ENCODE measurements at regions not wholly inside any gene's neighbourhood (a gene's known extent, or its start where the extent isn't known, plus 50 kb on each side); places are given as distances from the start of the nearest gene placed in this dataset.

DNA sequence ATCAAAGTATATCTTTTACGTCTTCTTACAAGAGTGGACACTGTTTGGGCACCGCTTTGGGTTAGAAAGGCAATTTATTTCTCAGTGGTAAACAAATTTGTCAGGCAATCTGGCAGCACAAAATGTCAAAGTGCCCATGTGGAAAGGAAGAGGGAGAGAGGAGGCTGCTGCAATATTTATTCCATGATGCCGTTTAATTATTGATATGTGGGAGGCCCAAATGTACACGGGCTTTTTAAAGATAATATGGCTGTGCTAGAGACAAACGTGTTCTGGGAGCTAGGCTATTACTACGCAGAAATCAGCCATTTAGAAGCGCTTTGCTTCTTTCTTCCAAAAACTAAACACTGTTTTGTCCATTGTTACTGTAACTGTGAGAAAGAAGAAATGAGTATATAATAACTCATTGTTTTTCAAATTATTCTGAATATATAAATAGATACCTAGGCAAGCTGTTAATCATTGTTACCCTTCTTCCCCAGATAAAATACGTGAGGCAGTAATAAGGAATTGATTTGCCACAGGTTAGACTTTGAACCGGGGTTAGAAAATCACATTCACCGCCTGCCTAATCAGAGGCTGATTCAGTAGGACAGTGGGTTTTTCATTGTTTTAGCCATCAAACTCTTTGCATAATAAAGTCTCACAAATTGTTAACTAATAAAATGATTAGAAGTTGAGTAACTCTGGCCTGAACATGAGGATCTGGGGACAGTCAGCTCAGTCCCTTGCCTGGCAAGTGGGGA is 116.5 kb upstream of the FRMD4A start:
- TF ChIP-seq CTCF (IDR thresholded peaks at IDR 0.05; ENCODE audit: insufficient read depth, missing control alignments): no peak
- no peak for FAIRE-seq
- no peak for DNase-seq (ENCODE audit: insufficient read length, low spot score)

GRCh38 chr10:14439451-14440259 is 108.9 kb upstream of the FRMD4A start:
- no peak for DNase-seq (ENCODE audit: insufficient read length, low spot score)
- no peak for FAIRE-seq
- no peak for TF ChIP-seq CTCF (IDR thresholded peaks at IDR 0.05; ENCODE audit: insufficient read depth, missing control alignments)

DNA sequence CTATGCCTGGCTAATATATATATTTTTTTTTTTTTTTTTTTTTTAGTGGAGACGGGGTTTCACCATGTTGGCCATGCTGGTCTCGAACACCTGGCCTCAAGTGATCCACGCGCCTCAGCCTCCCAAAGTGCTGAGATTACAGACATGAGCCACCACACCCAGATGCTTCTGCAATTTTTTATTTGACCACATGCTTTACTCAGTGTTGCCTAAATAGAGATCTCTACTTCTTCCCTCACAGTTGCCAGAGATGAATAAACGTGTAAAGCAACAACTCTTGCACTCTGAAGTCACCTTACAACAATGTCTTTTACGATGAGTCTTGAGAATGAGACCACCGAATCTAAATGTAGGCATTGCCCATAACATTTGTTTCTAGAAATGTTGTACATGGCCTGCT is 107.9 kb upstream of the FRMD4A start:
- no peak for FAIRE-seq
- DNase-seq (ENCODE audit: insufficient read length, low spot score): no peak
- no peak for TF ChIP-seq CTCF (IDR thresholded peaks at IDR 0.05; ENCODE audit: insufficient read depth, missing control alignments)

GRCh38 chr10:14438057-14438456 is 107.3 kb upstream of the FRMD4A start:
- no peak for DNase-seq (ENCODE audit: insufficient read length, low spot score)
- TF ChIP-seq CTCF (IDR thresholded peaks at IDR 0.05; ENCODE audit: insufficient read depth, missing control alignments): no peak
- FAIRE-seq: no peak

DNA sequence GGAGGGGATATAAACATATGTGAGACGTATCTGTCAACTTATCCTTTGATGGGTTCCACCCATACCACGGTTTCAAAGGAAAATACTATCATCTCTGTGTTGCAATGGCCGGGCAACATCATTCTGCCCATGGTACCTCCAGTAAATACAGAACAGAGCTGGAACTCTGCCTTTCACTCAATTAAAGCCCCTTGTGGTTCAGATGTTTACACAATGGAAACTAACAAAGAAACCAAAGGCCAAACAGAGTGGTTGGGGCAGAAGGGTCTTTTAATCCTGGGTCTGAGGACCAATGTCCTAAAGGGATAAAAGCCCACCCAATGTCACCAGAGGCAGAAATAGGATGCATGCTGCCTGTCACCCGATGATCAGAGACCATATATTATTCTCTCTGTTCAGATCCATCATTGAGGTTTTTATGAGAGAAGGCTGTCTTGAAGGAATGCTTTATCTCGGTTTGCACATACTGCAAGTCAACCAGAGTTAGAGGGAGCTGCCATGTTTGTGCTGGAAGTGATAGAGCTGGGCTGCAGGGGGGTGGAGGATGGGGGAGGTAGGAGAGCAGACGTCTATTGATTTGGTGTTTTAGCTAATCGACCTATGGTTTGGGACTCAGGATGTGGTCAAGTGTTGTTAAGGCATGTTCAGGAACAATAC is 105.4 kb upstream of the FRMD4A start:
- DNase-seq (ENCODE audit: insufficient read length, low spot score) (no peak), FAIRE-seq (no peak)
- no peak for TF ChIP-seq CTCF (IDR thresholded peaks at IDR 0.05; ENCODE audit: insufficient read depth, missing control alignments)

GRCh38 chr10:14433147-14433546 is 102.4 kb upstream of the FRMD4A start:
- TF ChIP-seq CTCF (IDR thresholded peaks at IDR 0.05; ENCODE audit: insufficient read depth, missing control alignments): no peak
- no peak for FAIRE-seq
- no peak for DNase-seq (ENCODE audit: insufficient read length, low spot score)
